Fibroblast of mammary gland (primary cell): ENCODE measurements at regions not wholly inside any gene's neighbourhood (a gene's known extent, or its start where the extent isn't known, plus 50 kb on each side); places are given as distances from the start of the nearest gene placed in this dataset.

Source experiments
- DNase-seq: peaks from one replicate; pipeline ENCODE4 v3.0.0-alpha.2; 2010; ENCODE audit warnings: low read depth
- H3K4me3 ChIP-seq: 2 replicates; pipeline ENCODE4 v1.5.1; 2011; ENCODE audit warnings: low read depth, mild to moderate bottlenecking, low read length, moderate library complexity; ENCODE audit not compliant: control insufficient read depth
- TF ChIP-seq, protein P1 (sequence below): conservative IDR thresholded peaks from 2 replicates; pipeline ENCODE4 v1.5.1; 2011; ENCODE audit warnings: low read depth, low read length, inconsistent platforms; ENCODE audit not compliant: control insufficient read depth, insufficient read depth

- TF ChIP-seq, protein P1, sequence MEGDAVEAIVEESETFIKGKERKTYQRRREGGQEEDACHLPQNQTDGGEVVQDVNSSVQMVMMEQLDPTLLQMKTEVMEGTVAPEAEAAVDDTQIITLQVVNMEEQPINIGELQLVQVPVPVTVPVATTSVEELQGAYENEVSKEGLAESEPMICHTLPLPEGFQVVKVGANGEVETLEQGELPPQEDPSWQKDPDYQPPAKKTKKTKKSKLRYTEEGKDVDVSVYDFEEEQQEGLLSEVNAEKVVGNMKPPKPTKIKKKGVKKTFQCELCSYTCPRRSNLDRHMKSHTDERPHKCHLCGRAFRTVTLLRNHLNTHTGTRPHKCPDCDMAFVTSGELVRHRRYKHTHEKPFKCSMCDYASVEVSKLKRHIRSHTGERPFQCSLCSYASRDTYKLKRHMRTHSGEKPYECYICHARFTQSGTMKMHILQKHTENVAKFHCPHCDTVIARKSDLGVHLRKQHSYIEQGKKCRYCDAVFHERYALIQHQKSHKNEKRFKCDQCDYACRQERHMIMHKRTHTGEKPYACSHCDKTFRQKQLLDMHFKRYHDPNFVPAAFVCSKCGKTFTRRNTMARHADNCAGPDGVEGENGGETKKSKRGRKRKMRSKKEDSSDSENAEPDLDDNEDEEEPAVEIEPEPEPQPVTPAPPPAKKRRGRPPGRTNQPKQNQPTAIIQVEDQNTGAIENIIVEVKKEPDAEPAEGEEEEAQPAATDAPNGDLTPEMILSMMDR, result no peak
- no peak overlapping the region for H3K4me3 ChIP-seq
- DNase-seq, result no peak
These were observed 386.3 kb downstream of the ETS1 start for GRCh38 chr11:128201009-128201408.

DNA sequence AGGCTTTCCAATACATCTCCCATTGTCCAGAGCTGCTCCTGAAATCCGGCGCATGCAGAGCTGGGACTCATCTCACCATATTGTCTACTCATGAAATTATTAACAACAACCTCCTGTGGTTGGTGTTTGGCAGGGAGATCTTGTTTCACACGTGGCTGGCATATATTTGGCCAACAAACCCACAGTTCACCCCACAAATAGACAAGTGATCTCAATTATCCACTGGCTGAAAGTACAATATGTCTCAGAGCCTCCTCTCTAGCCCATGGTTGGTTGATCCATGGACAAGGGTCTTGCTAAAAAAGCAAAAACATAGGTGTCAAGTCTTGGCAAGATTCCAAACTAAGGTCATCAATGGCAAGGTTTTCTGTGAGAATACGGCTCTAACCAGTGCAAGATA is 386.9 kb downstream of the ETS1 start:
- DNase-seq, result no peak
- no peak overlapping the region for H3K4me3 ChIP-seq
- TF ChIP-seq, protein P1, result no peak

DNA sequence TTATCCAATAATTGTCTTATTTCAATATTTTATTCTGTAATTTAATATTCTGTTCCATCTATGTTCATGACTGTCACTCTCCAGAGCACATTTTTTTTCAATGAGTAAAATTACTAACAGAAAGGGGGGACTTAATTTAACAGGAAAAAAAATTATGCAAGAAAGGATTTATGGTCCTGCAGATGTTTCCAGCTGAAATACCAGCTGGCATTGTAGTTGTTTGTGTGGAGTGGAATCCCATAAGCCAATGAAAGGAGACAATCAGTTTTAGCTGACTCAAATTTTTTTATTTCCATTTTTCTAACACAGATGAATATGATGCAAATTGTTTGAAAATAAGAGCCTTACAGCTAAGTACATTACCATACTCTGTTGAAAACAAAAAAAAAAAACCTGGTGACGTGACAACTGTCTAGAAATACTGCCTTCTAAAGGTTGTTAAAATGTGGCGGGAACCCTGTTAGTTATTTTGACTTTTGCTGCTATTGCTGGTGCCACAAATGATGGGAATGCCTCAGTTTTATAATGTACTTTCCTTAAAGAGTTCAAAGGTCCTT is 389.1 kb downstream of the ETS1 start:
- TF ChIP-seq, protein P1, result no peak

DNA sequence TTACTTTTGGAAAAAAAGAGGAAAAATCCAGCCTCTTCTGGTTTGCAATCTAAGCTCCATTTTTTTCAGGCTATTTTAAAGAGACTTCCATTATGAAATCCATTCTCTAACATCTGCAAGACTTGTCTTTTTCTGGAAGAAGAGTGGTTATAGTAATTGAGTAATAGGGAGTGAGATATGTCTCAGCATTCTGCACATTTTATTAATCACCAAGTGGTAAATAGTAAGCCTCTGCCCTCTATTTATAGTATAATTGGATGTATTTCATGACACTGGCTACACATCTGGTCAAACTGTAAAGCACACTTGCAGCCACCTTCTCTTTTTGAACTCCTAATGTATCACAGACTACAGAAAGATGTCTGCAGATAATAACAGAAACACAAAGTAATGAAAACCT is 391.1 kb downstream of the ETS1 start:
- DNase-seq, result peak; percentile 71
- H3K4me3 ChIP-seq, result no peak overlapping the region
- TF ChIP-seq, protein P1, result no peak

More for the DNA sequence above, 389.1 kb downstream of the ETS1 start:
- peak; percentile 57 for DNase-seq
- no peak overlapping the region for H3K4me3 ChIP-seq

- TF ChIP-seq, protein P1, result no peak
- DNase-seq, result peak; percentile 45
- H3K4me3 ChIP-seq, result no peak overlapping the region
These were observed 391.6 kb downstream of the ETS1 start for GRCh38 chr11:128195756-128196155.

GRCh38 chr11:128195057-128195751 is 392.2 kb downstream of the ETS1 start:
- H3K4me3 ChIP-seq, result no peak overlapping the region
- DNase-seq, result no peak
- TF ChIP-seq, protein P1, result no peak
